HepG2 (cell line): ENCODE measurements at regions not wholly inside any gene's neighbourhood (a gene's known extent, or its start where the extent isn't known, plus 50 kb on each side); places are given as distances from the start of the nearest gene placed in this dataset.

Experiments
- ASH2L ChIP-seq: fragments of 300-600, 200-600 bp; sonication (generic); IDR thresholded peaks from 2 replicates; pipeline ENCODE4 v1.7.0; 2017; ENCODE audit warnings: low read depth, mild to moderate bottlenecking, moderate library complexity, mixed read lengths, low read length; ENCODE audit not compliant: insufficient read length
- ATF2 ChIP-seq: sonication (generic); formaldehyde crosslinking; IDR thresholded peaks from 2 replicates; pipeline ENCODE4 v1.4.0; 2020; ENCODE audit warnings: missing genetic modification reagents
- BCL6 ChIP-seq: IDR thresholded peaks from 2 replicates; pipeline ENCODE4 v1.6.1; 2016; ENCODE audit warnings: missing genetic modification reagents, missing compliant biosample characterization
- CREM ChIP-seq, 2 experiments: sonication (generic) in 1 of 2; formaldehyde crosslinking in 1 of 2; IDR thresholded peaks; 2 replicates each; pipeline versions ENCODE4 v1.4.0 to v1.6.1; 2016 to 2020; ENCODE audit warnings: antibody characterized with exemption in 1 of 2, mild to moderate bottlenecking in 1 of 2, missing genetic modification reagents in 1 of 2
- ETV5 ChIP-seq: IDR thresholded peaks from 2 replicates; pipeline ENCODE4 v1.6.1; 2018; ENCODE audit warnings: missing biosample characterization, missing genetic modification reagents, inconsistent platforms, borderline replicate concordance
- FOXK1 ChIP-seq: sonication (generic); formaldehyde crosslinking; IDR thresholded peaks from 2 replicates; pipeline ENCODE4 v1.4.0; 2020; ENCODE audit warnings: low read depth, missing genetic modification reagents, borderline replicate concordance
- FUBP1 ChIP-seq: sonication (generic); formaldehyde crosslinking; IDR thresholded peaks from 2 replicates; pipeline ENCODE4 v1.5.1; 2020; ENCODE audit warnings: missing genetic modification reagents, mild to moderate bottlenecking, borderline replicate concordance
- HNF4G ChIP-seq, 2 experiments: sonication (generic) in 1 of 2; formaldehyde crosslinking in 1 of 2; IDR thresholded peaks; 2 replicates each; pipeline versions ENCODE4 v1.4.0 to v1.6.1; 2011 to 2020; ENCODE audit warnings: borderline replicate concordance in 2 of 2, low read depth in 2 of 2, mild to moderate bottlenecking in 2 of 2, low read length in 1 of 2, missing genetic modification reagents in 1 of 2, moderate library complexity in 1 of 2
- MAX ChIP-seq: IDR thresholded peaks from 2 replicates; pipeline ENCODE4 v1.6.1; 2012; ENCODE audit warnings: inconsistent platforms
- MLLT10 ChIP-seq: sonication (generic); formaldehyde crosslinking; IDR thresholded peaks from 2 replicates; pipeline ENCODE4 v1.4.0; 2020; ENCODE audit warnings: missing genetic modification reagents
- NCOR1 ChIP-seq: fragments of 200-600 bp; sonication (generic); IDR thresholded peaks from 2 replicates; pipeline ENCODE4 v1.7.0; 2017; ENCODE audit warnings: antibody characterized with exemption, low read length, borderline replicate concordance
- SUZ12 ChIP-seq: fragments of 150-350 bp; IDR thresholded peaks from 2 replicates; pipeline ENCODE4 v1.6.1; 2014; ENCODE audit warnings: low read depth, low read length
- TFDP1 ChIP-seq: IDR thresholded peaks from 2 replicates; pipeline ENCODE4 v1.6.1; 2016; ENCODE audit warnings: missing compliant biosample characterization, missing genetic modification reagents, borderline replicate concordance
- TFDP2 ChIP-seq: sonication (generic); formaldehyde crosslinking; IDR thresholded peaks from 2 replicates; pipeline ENCODE4 v1.4.0; 2020; ENCODE audit warnings: missing genetic modification reagents
- TP53 ChIP-seq: sonication (generic); formaldehyde crosslinking; conservative IDR thresholded peaks from 2 replicates; pipeline ENCODE4 v1.4.0; 2020; ENCODE audit warnings: missing genetic modification reagents
- TRIM22 ChIP-seq: fragments of 450-650 bp; IDR thresholded peaks from 2 replicates; pipeline ENCODE4 v1.6.1; 2017
- ZBTB7A ChIP-seq: sonication (generic); formaldehyde crosslinking; IDR thresholded peaks from 2 replicates; pipeline ENCODE4 v1.8.0; 2022; ENCODE audit warnings: mild to moderate bottlenecking, missing genetic modification reagents
- ZFYVE20 ChIP-seq: sonication (generic); formaldehyde crosslinking; IDR thresholded peaks from 2 replicates; pipeline ENCODE4 v1.8.0; 2023; ENCODE audit warnings: low read depth, mild to moderate bottlenecking, moderate library complexity, missing genetic modification reagents, borderline replicate concordance
- ZMYM3 ChIP-seq: sonication (generic); formaldehyde crosslinking; IDR thresholded peaks from 2 replicates; pipeline ENCODE4 v1.5.1; 2020; ENCODE audit warnings: mild to moderate bottlenecking, missing genetic modification reagents
- ZNF205 ChIP-seq: IDR thresholded peaks from 2 replicates; pipeline ENCODE4 v1.6.1; 2018; ENCODE audit warnings: missing biosample characterization, missing genetic modification reagents
- ZNF501 ChIP-seq: sonication (generic); formaldehyde crosslinking; IDR thresholded peaks from 2 replicates; pipeline ENCODE4 v1.5.1; 2020; ENCODE audit warnings: mild to moderate bottlenecking, moderate library complexity, missing genetic modification reagents
- ZNF83 ChIP-seq: sonication (generic); formaldehyde crosslinking; IDR thresholded peaks from 2 replicates; pipeline ENCODE4 v1.4.0; 2020; ENCODE audit warnings: missing genetic modification reagents, mild to moderate bottlenecking, borderline replicate concordance

GRCh38 chr14:100406505-100407131, 83.5 kb downstream of the SLC25A47 start (continued):
- TF ChIP-seq TFDP1 (CRISPR knock-in tag), result peak; percentile 64; the same call in 1 of the 2 replicates
- TF ChIP-seq BCL6, result 0 out of 2 replicates have a peak, but pooled peaks have one; percentile 26
- no peak for TF ChIP-seq ZNF501
- no peak for TF ChIP-seq MLLT10 (CRISPR knock-in tag)
- 0 out of 2 replicates have a peak, but pooled peaks have one; percentile 20 for TF ChIP-seq CREM (IDR thresholded peaks at IDR 0.05)
- no peak for TF ChIP-seq CREM (CRISPR knock-in tag; IDR thresholded peaks at IDR 0.05)
- 0 out of 2 replicates have a peak, but pooled peaks have one; percentile 27 for TF ChIP-seq ZNF205 (CRISPR knock-in tag)
- peak; percentile 16; the same call in 1 of the 2 replicates for TF ChIP-seq ZMYM3 (CRISPR knock-in tag)
- TF ChIP-seq MAX, result peak; percentile 79
- no peak for TF ChIP-seq ZBTB7A (CRISPR knock-in tag)
- no peak for TF ChIP-seq ATF2 (CRISPR knock-in tag)
- no peak for TF ChIP-seq ZNF83 (CRISPR knock-in tag)
- no peak for TF ChIP-seq SUZ12
- TF ChIP-seq ASH2L, result no peak
- TF ChIP-seq HNF4G (IDR thresholded peaks at IDR 0.05; ENCODE audit: borderline replicate concordance, low read depth, low read length), result no peak
- TF ChIP-seq HNF4G (CRISPR knock-in tag; IDR thresholded peaks at IDR 0.05; ENCODE audit: borderline replicate concordance, low read depth), result 0 out of 2 replicates have a peak, but pooled peaks have one; percentile 43
- TF ChIP-seq NCOR1, result no peak
- TF ChIP-seq ZFYVE20 (CRISPR knock-in tag), result no peak
- TF ChIP-seq ETV5 (CRISPR knock-in tag), result peak; percentile 82; the same call in 1 of the 2 replicates
- no peak for TF ChIP-seq TRIM22
- TF ChIP-seq FUBP1 (CRISPR knock-in tag), result no peak
- no peak for TF ChIP-seq TP53
- 0 out of 2 replicates have a peak, but pooled peaks have one; percentile 48 for TF ChIP-seq TFDP2 (CRISPR knock-in tag)
- TF ChIP-seq FOXK1 (CRISPR knock-in tag), result peak; percentile 26; the same call in 1 of the 2 replicates
